Right lobe of liver (tissue), 6 donors: ENCODE measurements at regions not wholly inside any gene's neighbourhood (a gene's known extent, or its start where the extent isn't known, plus 50 kb on each side); places are given as distances from the start of the nearest gene placed in this dataset.

Experiments
- ATAC-seq, 4 donors: fragments of 200-7000 bp; cut with Tn5 transposase; one replicate each; pipeline ENCODE4 v1.9.1; 2020; ENCODE audit warnings: mild to moderate bottlenecking in 4 of 4, moderate library complexity in 4 of 4
- DNase-seq, 3 donors: peaks; one replicate each; pipeline ENCODE4 v3.0.0-alpha.2; 2020
- H3K27ac ChIP-seq, 3 donors: fragments of 200-600 bp; one replicate each; pipeline ENCODE4 v1.8.0; 2022
- H3K27me3 ChIP-seq, 2 donors: fragments of 200-600 bp; one replicate each; pipeline ENCODE4 v1.8.0; 2022
- H3K36me3 ChIP-seq, 4 donors: fragments of 200-600 bp; sonication (generic) in 1 of 4; one replicate each; pipeline versions ENCODE4 v1.5.1 to v1.8.0; 2017 to 2022; ENCODE audit warnings: control low read depth in 1 of 4
- H3K4me1 ChIP-seq, 4 donors: fragments of 200-600 bp; sonication (generic) in 1 of 4; one replicate each; pipeline versions ENCODE4 v1.5.1 to v1.8.0; 2017 to 2022; ENCODE audit warnings: control low read depth in 1 of 4
- H3K4me3 ChIP-seq, 3 donors: fragments of 200-600 bp; one replicate each; pipeline ENCODE4 v1.8.0; 2022
- H3K9me3 ChIP-seq, 4 donors: fragments of 200-600 bp; sonication (generic) in 1 of 4; one replicate each; pipeline versions ENCODE4 v1.5.1 to v1.8.0; 2017 to 2022; ENCODE audit warnings: control low read depth in 1 of 4
- POLR2A ChIP-seq: fragments of 450-650 bp; IDR thresholded peaks from one replicate; pipeline ENCODE4 v1.6.1; 2017; ENCODE audit warnings: antibody characterized with exemption, mild to moderate bottlenecking
- WGBS: methylation state at CpG from one replicate; pipeline ENCODE4 v1.1.6; 2018; ENCODE audit warnings: low coverage, low lambda C conversion rate; ENCODE audit not compliant: insufficient coverage; ENCODE audit errors: missing lambda C conversion rate; 5-methylcytosine and 5-hydroxymethylcytosine counted together
- intact Hi-C, 2 donors: fragments of 100-400 bp; cut with DNase I; formaldehyde crosslinking; loops; one replicate each; pipeline versions ENCODE4 v1.11.2 to v1.14.1; 2022
- TF ChIP-seq, protein P1 (sequence below), 4 donors: fragments of 200-600 bp in 3 of 4; fragments of 450-650 bp in 1 of 4; IDR thresholded peaks; one replicate each; pipeline versions ENCODE4 v1.5.1 to v1.8.0; 2016 to 2022; ENCODE audit warnings: antibody characterized with exemption in 4 of 4, mild to moderate bottlenecking in 2 of 4
- donor health status: DM: no; HTN: yes; CAD: no.
- donor health status: DM: no; HTN: no; CAD: no.
- donor health status: DM: no; HTN: no; CAD: no.
- donor health status: DM: no; HTN: yes; CAD: no.
- donor health status: DM: no; HTN: yes; CAD: no.

DNA sequence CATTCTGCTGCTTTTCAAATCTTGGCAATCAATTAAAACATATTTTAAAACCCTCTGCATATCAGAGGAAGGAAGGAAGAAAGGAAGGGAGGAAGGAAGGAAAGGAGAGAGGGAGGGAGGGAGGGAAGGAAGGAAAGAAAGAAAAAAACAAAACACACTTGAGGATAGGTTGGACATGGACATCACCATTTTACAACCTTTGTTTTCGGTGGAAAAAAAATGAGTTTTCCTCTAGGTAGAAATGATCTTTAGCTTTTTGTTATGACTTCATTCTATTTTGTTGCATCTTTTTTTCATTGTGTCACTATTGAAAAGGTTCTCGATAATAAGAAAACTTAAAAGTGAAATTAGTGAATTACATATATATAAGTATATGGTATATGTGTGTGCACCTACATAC, 522.9 kb downstream of the NOVA1 start:
- Histone ChIP-seq H3K36me3 (no peaks in the 10 kb centered on the region), H3K9me3 (no peaks in the 10 kb centered on the region), H3K27me3 (no peaks in the 10 kb centered on the region), H3K27ac (no peak overlapping the region), H3K4me1 (no peaks in the 10 kb centered on the region), H3K4me3 (no peak overlapping the region)
- ATAC-seq (no peak), DNase-seq (no peak)
- TF ChIP-seq, protein P1, sequence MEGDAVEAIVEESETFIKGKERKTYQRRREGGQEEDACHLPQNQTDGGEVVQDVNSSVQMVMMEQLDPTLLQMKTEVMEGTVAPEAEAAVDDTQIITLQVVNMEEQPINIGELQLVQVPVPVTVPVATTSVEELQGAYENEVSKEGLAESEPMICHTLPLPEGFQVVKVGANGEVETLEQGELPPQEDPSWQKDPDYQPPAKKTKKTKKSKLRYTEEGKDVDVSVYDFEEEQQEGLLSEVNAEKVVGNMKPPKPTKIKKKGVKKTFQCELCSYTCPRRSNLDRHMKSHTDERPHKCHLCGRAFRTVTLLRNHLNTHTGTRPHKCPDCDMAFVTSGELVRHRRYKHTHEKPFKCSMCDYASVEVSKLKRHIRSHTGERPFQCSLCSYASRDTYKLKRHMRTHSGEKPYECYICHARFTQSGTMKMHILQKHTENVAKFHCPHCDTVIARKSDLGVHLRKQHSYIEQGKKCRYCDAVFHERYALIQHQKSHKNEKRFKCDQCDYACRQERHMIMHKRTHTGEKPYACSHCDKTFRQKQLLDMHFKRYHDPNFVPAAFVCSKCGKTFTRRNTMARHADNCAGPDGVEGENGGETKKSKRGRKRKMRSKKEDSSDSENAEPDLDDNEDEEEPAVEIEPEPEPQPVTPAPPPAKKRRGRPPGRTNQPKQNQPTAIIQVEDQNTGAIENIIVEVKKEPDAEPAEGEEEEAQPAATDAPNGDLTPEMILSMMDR (IDR thresholded peaks at IDR 0.05): no peak
- no peak for TF ChIP-seq POLR2A
- 70% methylated on average over 2 of the region's 2 CpGs for WGBS
- intact Hi-C loops: no loop called here

DNA sequence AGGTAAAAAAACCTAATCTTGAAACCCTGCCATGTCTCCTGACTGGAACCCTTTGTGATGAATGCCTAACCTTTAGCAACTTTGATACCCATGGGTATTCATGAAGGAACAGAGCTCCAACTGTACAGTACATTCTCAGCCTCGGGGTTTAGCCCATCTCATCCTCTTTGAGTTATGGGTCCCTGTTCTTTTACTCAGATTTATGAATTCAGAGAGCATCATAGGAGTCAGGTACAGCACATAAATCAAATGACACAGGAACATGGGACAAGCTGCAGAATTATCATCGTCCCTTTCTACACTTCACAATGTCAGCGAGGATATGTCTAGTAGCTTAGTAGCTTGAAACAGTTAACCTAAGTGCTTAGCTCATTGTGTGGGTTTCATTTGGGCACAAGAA, 527.4 kb downstream of the NOVA1 start:
- DNase-seq (no peak), ATAC-seq (no peak)
- WGBS: 42% methylated on average over 3 of the region's 3 CpGs
- TF ChIP-seq POLR2A: no peak
- TF ChIP-seq, protein P1 (IDR thresholded peaks at IDR 0.05): no peak
- H3K4me1 ChIP-seq: no peaks in the 10 kb centered on the region
- no peaks in the 10 kb centered on the region for H3K36me3 ChIP-seq
- H3K27me3 ChIP-seq: no peaks in the 10 kb centered on the region
- no peak overlapping the region for H3K4me3 ChIP-seq
- intact Hi-C loops: no loop called here
- no peaks in the 10 kb centered on the region for H3K9me3 ChIP-seq
- no peak overlapping the region for H3K27ac ChIP-seq

DNA sequence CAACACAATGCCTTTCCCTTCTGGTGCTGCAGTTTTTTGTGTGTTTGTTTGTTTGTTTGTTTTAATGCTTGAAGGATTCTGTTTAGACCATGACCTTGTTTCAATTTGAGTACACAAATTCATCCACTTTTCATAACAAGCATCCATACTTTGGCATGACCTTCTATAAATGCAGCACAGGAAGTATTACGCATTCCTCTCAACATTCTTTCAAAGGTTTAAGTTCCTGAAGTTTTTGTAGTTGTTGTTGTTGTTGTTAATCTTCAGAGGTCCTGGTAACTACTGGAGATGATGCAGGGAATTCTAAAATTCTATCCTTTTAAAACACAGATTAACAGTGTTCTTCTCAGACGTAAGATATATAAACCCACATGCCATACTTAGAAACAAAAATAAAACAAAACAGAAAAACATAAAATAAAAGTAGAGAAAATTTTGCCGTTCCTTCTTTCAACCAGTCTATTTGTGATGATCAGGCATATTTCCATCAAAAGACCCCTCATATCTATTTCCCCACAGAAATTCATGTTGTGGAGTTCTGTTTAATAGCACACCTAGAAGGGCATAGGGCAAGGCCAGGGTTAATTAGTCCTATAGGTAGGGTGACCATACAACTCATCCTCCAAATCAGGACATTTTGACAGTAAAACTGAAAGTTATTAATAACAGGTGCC, 529.9 kb downstream of the NOVA1 start:
- Histone ChIP-seq H3K36me3 (no peaks in the 10 kb centered on the region), H3K27ac (no peak overlapping the region), H3K9me3 (no peaks in the 10 kb centered on the region), H3K4me1 (no peaks in the 10 kb centered on the region), H3K27me3 (no peaks in the 10 kb centered on the region), H3K4me3 (no peak overlapping the region)
- ATAC-seq: no peak
- intact Hi-C loops: no loop called here
- DNase-seq: no peak
- 62% methylated on average over 3 of the region's 3 CpGs for WGBS
- no peak for TF ChIP-seq POLR2A
- TF ChIP-seq, protein P1 (IDR thresholded peaks at IDR 0.05): no peak

DNA sequence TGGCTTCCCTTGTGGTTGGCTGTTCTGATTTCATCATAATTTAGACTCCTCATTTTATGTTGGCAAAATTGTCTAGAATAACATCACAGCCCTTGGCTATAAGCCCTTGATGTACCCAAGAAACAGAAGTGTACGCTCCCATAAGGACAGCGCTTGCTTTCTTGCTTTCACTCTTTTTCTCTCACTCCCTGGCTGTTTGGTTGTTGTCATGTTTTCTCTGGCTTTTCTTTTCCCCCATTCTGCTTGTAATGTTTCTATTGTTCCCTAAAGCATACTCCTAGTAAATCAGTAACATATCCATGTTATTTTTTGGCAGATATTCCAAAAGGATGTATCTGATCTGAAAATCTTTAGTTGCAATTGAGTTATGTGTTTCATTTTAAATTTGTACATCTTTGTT, 530.5 kb downstream of the NOVA1 start:
- no peaks in the 10 kb centered on the region for H3K4me1 ChIP-seq
- no peaks in the 10 kb centered on the region for H3K9me3 ChIP-seq
- ATAC-seq (no peak), DNase-seq (no peak)
- intact Hi-C loops: no loop called here
- no peak overlapping the region for H3K27ac ChIP-seq
- H3K4me3 ChIP-seq: no peak overlapping the region
- TF ChIP-seq POLR2A: no peak
- TF ChIP-seq, protein P1 (IDR thresholded peaks at IDR 0.05): no peak
- H3K27me3 ChIP-seq: no peaks in the 10 kb centered on the region
- H3K36me3 ChIP-seq: no peaks in the 10 kb centered on the region
- WGBS: 64% methylated on average over 2 of the region's 2 CpGs
